Embryonic facial prominence (tissue), 1 donor: ENCODE measurements at regions not wholly inside any gene's neighbourhood (a gene's known extent, or its start where the extent isn't known, plus 50 kb on each side); places are given as distances from the start of the nearest gene placed in this dataset.

Source experiments
- DNase-seq: peaks from one replicate; pipeline ENCODE4 v3.0.0-alpha.2; 2016; ENCODE audit errors: extremely low spot score

DNA sequence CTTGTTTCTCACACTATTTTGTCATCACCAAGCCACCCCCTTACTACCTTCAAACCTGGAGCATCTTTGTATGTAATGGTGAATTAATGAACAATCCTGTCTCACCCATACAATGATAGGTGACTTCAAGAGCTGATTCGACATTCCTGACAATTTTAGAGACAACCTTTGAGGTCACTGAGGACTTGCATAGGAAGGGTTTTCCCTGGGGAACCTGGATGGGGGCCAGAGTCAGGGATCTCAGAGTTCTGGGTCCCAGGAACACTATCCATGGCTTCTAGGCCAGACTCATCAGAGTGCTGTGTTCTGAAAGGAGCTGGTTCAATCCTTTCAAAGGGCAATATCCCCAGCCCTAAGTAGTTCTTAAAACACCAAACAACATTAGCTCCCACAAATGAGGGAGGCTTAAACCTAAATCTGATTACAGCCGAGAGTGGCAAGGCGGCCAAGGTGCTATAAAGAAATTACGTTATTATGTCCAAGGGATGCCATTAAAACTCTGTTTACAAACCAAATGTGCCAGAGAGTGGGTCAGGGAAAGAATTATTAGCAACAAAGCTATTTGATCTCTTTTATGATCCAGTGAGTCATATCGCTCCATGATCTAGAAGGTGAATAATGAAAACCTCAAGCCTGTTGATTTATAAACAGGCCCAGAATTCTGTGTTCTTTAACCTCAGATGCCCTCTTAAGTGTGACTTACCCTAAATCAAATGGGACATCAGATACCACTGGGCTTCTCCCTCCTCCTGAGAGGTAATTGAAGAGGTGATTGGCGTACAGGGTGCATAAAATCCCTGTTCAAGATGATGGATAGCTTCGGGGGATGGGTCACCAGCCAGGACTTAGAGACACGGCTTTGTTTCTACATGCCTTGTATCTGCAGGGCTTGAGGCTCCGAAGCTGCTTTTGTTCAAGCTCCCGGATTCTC lies 230.2 kb upstream of the TBX3 start:
- DNase-seq: no peak

DNA sequence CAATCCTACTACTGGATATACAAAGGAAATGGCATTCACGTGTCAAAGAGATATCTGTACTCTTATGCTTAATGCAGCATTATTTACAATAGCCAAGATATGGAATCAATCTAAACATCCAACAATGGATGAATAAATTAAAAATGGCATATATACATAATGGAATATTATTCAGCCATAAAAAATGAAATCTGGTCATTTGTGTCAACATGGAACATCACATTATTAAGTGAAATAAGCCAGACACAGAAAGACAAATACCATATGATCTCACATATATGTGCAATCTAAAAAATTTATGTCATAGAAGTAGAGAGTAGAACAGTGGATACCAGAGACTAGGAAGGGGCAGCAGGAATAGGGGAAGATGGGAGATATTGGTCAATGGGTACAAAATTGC lies 228.8 kb upstream of the TBX3 start:
- no peak for DNase-seq

DNA sequence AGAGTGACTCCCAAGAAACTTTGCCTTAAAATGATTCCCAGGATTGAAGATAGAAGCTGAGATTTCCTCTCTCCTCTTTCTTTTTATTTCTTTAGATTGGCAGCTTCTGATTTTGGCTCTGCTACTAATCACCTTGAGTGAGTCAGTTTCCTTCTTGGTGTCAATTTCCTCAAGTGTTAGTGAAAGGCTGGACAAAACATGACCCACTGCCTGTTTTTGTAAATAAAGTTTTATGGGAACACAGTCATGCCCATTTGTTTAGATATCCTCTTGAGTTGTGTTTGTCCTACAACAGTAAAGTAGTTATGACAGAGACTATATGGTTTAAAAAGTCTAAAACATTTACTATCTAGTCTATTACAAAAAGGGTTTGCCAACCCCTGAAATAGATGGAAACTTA lies 227.2 kb upstream of the TBX3 start:
- DNase-seq: no peak

DNA sequence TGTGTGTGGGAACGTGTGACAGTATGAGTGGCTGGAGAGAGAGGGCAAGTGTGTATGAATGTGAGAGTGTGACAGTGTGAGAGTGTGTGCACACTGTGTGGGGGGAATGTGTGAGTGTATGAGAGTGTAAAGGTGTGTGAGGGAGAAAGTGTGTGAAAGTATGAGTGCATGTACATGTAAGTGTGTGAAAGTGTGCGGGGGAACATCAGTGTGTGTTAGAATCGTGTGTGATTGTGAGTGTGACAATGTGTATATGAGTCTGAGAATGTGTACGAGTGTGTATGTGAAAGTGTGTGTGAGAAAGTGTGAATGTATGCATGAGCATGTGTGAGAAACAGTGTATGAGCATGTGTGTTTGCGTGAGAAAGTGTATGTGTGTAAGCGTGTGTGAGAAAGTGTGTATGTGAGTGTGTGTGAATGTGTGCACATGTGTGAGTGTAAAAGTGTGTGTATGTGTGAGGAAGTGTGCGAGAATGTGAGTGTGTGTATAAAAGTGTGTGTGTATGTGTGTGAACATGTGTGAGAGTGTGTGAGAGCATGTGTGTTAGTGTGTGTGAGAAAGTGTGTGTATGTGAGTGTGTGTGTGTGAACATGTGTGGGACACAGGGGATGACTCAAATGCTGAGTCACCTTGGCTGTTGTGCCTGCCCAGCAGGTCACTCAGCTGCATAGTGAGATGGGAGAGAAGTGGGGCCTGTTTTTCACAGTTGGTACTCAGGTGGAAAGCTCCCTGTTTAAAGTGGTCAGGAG lies 220.5 kb upstream of the TBX3 start:
- no peak for DNase-seq

DNA sequence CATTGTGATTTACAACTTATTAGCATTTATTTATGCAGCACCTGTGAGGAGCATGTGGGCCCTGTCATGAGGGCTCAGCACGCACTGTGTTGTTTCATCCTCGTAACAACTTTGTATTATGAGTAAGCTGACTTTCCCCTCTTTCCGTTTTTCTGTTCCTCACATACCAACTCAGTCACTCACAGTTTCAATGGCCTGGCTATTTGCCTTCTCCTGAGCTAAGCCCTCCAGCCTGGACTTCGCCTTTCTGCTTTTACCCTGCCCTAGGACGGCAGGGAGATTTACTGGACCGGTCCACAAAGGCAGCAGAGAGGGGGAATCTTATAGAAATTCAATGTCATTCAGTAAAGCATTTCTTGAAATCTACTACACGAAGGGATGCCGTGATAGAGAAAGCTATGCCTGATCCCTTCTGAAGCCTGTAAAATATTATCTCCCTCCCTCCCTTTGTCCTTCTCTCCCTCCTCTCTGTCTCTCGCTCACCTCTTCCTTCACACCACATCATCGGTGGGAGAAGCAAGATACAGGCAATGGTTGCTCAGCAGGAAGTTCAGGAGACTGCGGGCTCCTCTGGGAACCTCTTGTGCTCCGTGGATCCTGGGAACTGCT lies 219.2 kb upstream of the TBX3 start:
- no peak for DNase-seq

DNA sequence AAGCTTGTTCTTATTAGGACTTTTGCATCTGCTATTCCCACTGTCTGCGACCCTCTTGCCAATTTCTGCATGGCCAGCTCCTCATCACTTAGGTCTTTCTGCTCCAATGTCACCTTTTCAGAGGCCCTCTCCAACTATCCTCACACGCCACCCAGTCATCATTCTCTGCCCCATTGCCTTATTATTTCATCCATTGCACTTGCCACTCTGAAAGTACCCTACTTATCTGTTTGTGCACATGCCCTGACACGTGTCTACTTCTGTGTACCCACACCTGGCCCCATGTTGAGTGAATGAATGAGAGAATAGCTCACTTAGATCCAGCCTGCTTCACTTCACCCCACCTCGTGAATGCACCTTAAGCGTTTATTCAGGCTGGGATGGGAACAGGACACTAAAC lies 218.7 kb upstream of the TBX3 start:
- DNase-seq: no peak

DNA sequence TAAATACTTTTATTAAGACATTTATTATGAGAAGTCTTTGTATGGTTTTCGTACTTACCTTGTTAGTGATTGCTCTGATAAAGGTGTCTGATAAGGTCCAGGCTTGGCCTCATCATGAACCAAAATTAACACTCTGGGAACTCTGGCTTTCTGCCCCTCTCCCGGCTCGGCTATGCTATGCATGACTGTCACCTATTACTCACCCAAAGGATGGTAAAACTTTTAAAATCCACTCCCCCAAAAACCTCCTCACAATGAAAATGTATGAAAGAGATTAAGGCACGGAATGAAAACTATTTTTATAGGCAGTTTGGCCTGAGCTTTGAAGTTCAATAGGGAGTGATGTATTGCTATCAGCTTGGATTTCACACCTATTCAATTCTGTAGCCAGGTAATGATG lies 217.3 kb upstream of the TBX3 start:
- no peak for DNase-seq

DNA sequence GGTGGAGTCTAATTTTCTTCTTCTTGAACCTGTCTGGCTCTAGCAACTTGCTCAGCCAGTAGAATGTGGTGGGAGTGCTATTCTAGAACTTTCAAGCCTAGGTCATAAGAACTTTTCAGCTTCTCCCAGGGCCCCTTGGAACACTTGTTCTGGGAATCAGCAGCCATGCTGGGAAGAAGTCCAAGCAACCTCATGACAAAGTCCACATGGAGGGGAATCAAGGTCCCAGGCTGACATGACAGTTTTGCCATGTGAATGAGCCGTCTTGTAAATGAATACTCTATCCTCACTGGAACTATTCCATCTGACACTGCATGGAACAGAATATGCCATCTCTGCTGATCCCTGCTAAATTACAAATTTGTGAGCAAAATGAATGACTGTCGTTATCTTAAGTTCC lies 214.2 kb upstream of the TBX3 start:
- no peak for DNase-seq

DNA sequence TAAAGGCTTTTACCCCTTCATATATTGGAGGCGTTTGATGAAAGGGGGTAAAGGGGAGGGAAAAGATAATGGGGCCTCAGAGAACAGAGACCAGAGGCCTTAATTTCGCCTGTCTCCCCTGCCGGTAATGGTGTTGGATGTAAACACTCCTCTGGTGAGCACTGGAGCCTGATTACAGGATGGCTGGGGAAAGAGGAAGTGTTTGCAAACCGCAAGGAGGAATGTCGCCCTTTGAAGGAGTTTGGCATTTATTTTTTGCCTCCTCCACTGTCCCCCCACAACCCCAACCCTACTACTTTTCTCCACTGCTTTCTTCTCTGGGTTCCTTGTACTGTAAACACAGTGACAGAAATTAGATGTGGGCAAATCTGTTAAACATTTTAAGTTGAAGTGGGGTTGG lies 211.9 kb upstream of the TBX3 start:
- DNase-seq: no peak

DNA sequence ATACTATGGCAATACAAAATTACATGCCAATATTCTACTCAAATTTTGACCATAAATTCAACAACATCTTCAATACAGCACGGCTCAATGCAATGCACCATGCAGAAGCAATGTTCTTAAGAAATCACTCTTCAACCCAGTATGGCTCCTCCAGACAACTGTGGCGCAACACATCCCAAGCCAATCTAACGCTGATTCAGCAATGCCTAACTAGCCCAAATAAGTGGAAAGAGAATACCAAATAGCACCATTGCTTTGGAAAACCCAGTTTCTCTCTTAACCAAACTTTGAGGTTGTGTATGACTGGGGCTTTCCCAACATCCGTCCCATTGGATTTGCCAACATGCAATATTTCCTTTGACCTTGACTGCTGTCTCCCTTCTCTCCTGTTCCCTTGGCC lies 211.1 kb upstream of the TBX3 start:
- no peak for DNase-seq

DNA sequence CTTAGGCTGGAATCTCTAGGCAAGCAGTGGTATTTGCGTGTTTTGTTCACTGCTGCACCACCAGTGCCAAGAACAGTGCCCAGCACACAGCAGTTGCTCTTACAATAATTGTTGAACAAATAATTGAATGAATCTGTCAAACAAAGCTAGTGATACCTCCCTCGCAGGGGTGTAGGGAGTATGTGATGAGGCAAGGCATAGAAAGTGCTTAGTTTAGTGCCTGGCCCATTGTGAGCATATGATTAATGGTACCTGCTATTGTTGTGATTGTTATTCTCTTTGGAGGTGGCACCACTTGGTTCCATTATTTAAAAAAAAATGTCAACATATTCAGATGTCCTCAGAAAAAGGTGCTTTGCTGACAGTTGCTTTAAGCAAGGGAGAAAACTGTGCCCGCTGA lies 210.1 kb upstream of the TBX3 start:
- no peak for DNase-seq

DNA sequence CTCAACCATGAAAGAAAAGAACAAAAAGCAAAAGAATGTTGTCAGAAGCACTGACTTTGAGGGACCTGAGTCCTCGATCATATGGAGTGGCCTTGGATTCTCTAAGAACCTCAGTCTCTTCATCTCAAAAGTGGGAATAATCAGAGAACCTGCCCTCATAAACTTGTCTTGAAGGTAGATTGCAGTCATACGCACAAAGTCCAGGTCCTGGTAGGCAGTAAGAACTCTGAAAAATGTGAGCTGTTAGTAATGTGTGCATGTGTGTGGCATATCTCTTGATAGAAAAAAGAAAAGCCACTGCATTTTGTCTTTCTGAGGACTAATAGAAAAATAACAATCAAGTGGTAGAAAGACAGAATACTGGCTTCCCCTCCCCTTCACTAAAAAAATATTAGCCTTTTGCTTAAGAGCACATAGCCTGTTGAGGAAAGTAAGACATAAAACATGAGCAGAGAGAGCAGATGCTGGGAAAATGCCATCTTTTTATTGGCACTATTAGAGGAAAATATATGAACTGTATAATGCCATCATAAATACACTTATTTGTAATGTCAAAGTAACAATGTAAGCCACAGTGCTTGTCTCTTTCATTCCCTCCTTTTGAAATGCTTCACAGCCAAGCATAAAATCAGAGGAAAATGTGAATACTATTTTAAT lies 205.1 kb upstream of the TBX3 start:
- DNase-seq: no peak

DNA sequence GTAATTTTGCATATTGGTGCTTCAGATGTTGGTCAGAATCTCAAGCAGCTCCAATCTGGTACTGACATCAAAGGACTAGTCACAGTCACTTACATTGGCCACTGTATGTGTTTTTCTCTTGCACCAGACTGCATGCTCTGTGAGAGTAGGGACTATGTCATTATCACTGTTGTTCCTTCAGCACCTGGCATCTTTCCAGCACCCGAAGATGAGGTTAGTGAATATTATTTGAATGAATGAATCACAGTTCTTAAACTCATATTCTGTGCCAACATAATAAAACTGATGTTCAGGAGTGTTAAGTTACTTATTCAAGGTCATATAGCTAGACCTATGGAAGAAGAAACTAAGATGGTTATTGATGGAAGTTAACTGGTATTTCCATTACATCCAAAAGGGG lies 204.5 kb upstream of the TBX3 start:
- DNase-seq: no peak

DNA sequence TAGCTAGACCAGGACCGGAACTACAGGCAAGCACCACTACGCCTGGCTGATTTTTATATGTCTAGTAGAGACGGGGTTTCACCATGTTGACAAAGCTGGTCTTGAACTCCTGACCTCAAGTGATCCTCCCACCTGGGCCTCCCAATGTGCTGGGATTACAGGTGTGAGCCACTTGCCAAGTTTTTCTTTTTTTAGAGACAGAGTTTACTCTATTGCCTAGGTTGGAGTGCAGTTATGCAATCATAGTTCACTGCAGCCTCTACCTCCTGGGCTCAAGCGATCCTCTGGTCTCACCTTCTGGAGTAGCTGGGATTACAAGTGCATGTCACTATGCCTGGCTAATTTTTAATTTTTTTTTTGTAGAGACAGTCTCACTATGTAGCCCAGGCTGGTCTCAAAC lies 201.5 kb upstream of the TBX3 start:
- no peak for DNase-seq

DNA sequence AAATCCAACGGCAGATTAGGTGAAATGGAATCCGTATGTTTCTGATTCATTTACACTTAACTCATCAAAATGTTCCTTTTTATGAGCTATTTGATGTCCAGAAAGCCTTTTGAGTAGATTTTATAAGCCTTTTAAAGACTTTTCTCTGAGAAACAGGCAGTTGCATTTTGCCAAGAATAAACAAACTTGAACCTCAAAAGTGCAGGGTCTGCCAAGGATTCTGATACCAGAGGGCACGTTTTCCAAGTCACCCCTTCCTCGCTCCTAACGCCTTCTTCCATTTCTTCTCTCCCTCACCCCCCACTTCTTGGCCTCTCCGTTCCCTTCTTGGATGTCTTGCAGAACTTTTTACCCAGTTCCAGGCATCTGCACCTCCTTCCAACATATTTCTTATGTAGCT lies 200.6 kb upstream of the TBX3 start:
- peak; percentile 28 for DNase-seq

DNA sequence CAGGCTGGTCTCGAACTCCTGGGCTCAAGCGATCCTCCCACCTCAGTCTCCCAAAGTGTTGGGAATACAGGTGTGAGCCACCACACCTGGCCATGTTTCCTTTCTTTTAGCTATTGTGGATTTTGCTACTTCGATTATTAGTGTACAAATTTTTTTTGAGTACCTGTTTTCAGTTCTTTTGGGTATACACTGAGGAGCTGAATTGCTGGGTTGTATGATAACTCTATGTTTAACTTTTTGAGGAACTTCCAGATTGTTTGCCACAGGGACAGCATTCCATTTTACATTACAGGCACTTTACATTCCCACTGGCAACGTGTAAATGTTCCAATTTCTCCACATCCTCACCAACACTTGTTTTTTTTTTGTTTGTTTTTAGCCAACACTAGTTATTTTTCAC lies 198.1 kb upstream of the TBX3 start:
- DNase-seq: no peak

DNA sequence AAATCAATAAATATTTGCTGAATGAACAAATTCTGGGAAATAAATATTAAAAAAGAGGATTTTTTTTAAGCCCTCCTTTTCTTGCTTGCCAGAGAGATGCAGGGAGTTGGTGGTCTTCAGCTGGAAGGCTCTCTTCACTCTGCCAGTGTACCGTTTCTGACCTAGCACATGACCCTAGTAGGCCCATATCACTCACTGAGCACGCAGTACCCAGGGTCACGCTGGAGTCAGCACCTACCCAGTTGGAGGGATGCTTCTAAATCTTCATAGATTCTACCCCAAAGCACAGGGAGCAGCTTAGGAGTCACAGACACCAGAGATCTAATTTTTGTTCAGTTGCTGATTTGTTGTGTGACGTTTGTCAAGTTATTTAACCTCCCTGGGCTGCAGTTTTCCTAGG lies 195.4 kb upstream of the TBX3 start:
- DNase-seq: no peak

DNA sequence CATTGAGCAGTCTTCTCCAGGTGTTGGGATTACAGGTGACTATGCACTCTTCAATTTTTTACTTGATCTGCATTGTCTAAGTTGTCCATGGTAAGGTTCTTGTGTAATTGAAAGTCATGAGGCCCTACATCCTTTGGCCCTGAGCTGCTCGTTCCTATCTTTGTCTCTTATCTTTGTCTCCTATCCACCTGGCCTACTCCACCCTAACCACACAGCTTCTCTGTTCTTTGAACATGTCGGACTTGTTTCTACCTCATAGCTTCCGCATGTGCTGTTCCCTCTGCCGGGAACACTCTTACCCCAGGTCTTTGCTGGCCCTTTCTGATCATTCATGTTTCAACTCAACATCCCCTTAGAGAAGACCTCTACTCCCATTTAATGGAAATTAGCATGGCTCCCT lies 194.8 kb upstream of the TBX3 start:
- DNase-seq: no peak

DNA sequence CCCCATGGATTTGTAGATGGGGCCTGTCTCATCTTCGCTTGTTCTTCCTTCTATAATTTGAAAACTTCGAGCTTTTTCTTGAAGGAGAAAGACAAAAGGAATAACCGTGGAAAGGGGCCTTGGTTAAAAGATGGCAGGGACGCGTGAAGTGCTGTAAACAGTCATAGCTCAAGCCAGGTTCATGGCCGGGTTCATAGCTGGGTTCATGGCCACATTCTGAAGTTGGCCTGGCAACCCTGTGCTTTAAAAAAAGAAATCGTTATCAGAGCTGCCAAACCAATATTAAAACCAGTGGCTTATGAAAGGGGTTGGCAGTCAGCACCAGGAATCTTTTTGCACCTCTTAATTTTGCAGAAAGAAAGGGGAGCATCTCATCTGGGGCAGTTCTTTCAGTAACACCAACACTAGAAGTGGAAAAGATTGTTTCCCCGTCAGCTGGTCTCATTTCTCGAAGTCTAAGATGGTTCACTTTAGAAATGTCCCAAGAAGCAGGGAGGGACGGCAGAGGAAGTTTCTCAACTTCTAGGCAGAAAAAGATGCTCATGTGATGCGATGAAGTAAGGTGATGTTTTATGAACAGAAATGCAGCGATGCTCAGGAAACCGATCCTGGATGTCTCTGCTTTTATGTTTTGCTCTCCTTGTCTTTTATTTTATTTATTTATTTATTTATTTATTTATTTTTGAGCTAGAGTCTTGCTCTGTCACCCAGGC lies 193.1 kb upstream of the TBX3 start:
- DNase-seq: no peak

DNA sequence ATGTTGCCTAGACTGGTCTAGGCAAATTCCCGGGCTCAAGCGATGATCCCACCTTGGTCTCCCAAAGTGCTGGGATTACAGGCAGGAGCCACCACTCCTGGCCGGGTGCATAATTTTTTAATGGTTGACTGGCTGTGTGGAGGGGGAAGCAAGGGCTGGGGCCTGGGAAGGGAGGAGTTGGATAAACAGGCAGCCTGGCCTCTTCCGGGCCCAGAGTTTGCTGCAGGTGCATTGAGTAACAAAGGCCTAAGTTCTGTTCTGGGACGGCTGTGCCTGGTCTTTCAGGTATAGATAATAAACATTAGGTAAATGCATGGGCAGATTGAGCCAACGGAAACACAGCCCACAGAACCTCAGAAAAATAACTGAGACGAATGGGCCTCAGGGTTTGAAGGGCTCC lies 191.3 kb upstream of the TBX3 start:
- DNase-seq: no peak

DNA sequence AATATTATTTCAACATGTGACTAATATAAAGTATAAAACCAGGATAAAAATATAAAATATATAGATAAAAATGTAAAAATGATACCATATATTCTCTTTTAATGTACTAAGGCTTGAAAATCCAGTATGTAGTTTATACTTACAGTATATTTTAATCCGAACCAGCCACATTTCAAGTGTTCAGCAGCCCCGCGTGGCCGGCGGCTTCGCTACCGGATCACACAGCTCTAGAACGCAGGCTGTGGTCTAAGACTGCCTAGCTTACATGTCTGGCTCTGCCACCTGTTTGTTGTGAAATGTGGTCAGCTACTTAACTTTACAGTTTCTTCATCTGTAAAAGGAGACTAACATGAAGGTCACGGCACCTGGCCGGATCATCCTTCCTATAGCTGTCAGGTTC lies 189.7 kb upstream of the TBX3 start:
- no peak for DNase-seq
